SK-N-SH treated with all-trans-retinoic acid at 6 μM for 48 hours (cell line): ENCODE measurements at regions not wholly inside any gene's neighbourhood (a gene's known extent, or its start where the extent isn't known, plus 50 kb on each side); places are given as distances from the start of the nearest gene placed in this dataset.

ENCODE experiments used
- ATAC-seq: fragments of 200-7000 bp; cut with Tn5 transposase; 3 replicates; pipeline ENCODE4 v1.9.1; 2020; ENCODE audit warnings: mild to moderate bottlenecking, moderate library complexity
- ARNTL ChIP-seq: fragments of 450-650 bp; formaldehyde crosslinking; IDR thresholded peaks from 2 replicates; pipeline ENCODE4 v1.5.0; 2020; ENCODE audit warnings: low read depth, mild to moderate bottlenecking, moderate library complexity, borderline replicate concordance
- CSDC2 ChIP-seq: fragments of 250-450 bp; sonication (Bioruptor Pico); IDR thresholded peaks from 2 replicates; pipeline ENCODE4 v1.5.0; 2020; ENCODE audit warnings: mild to moderate bottlenecking, moderate library complexity
- CSRNP3 ChIP-seq: fragments of 250-450 bp; sonication (Bioruptor Pico); IDR thresholded peaks from 2 replicates; pipeline ENCODE4 v1.5.1; 2021; ENCODE audit warnings: mild to moderate bottlenecking, moderate library complexity
- ESRRG ChIP-seq: fragments of 250-450 bp; sonication (Bioruptor Pico); IDR thresholded peaks from 2 replicates; pipeline ENCODE4 v1.6.1; 2021; ENCODE audit warnings: mild to moderate bottlenecking
- GLIS3 ChIP-seq: fragments of 250-450 bp; sonication (Bioruptor Pico); IDR thresholded peaks from 2 replicates; pipeline ENCODE4 v1.5.0; 2020; ENCODE audit warnings: mild to moderate bottlenecking, moderate library complexity
- ISL1 ChIP-seq: fragments of 250-450 bp; sonication (Bioruptor Pico); IDR thresholded peaks from 2 replicates; pipeline ENCODE4 v2.1.2; 2022; ENCODE audit warnings: mild to moderate bottlenecking, moderate library complexity
- OSR1 ChIP-seq: fragments of 250-450 bp; sonication (Bioruptor Pico); IDR thresholded peaks from 2 replicates; pipeline ENCODE4 v1.8.0; 2022; ENCODE audit warnings: moderate library complexity, mild to moderate bottlenecking, inconsistent platforms
- PATZ1 ChIP-seq: fragments of 250-450 bp; sonication (Bioruptor Pico); IDR thresholded peaks from 2 replicates; pipeline ENCODE4 v1.8.0; 2020; ENCODE audit warnings: mild to moderate bottlenecking, moderate library complexity, borderline replicate concordance
- PPARA ChIP-seq: fragments of 250-450 bp; sonication (Bioruptor Pico); IDR thresholded peaks from 2 replicates; pipeline ENCODE4 v1.5.0; 2020; ENCODE audit warnings: mild to moderate bottlenecking, borderline replicate concordance
- RARB ChIP-seq: fragments of 250-450 bp; sonication (Bioruptor Pico); IDR thresholded peaks from 2 replicates; pipeline ENCODE4 v1.8.0; 2021; ENCODE audit warnings: mild to moderate bottlenecking, moderate library complexity
- SNAI2 ChIP-seq: fragments of 250-450 bp; sonication (Bioruptor Pico); IDR thresholded peaks from 2 replicates; pipeline ENCODE4 v1.5.0; 2020; ENCODE audit warnings: mild to moderate bottlenecking, moderate library complexity
- TCF4 ChIP-seq: fragments of 250-450 bp; sonication (Bioruptor Pico); IDR thresholded peaks from 2 replicates; pipeline ENCODE4 v1.8.0; 2021; ENCODE audit warnings: mild to moderate bottlenecking, moderate library complexity, borderline replicate concordance
- TOX ChIP-seq: fragments of 250-450 bp; sonication (Bioruptor Pico); IDR thresholded peaks from 2 replicates; pipeline ENCODE4 v1.8.0; 2021; ENCODE audit warnings: mild to moderate bottlenecking, moderate library complexity, borderline replicate concordance
- TSHZ2 ChIP-seq: fragments of 250-450 bp; sonication (Bioruptor Pico); IDR thresholded peaks from 2 replicates; pipeline ENCODE4 v1.5.0; 2020; ENCODE audit warnings: mild to moderate bottlenecking, moderate library complexity
- ZC3H10 ChIP-seq: fragments of 250-450 bp; sonication (Bioruptor Pico); IDR thresholded peaks from 2 replicates; pipeline ENCODE4 v1.5.1; 2021; ENCODE audit warnings: mild to moderate bottlenecking, moderate library complexity
- ZFP3 ChIP-seq: fragments of 250-450 bp; sonication (Bioruptor Pico); IDR thresholded peaks from 2 replicates; pipeline ENCODE4 v1.5.0; 2020; ENCODE audit warnings: mild to moderate bottlenecking, moderate library complexity
- ZFP30 ChIP-seq: fragments of 450-650 bp; formaldehyde crosslinking; IDR thresholded peaks from 2 replicates; pipeline ENCODE4 v1.5.0; 2022; ENCODE audit warnings: mild to moderate bottlenecking, moderate library complexity
- ZNF565 ChIP-seq: fragments of 450-650 bp; formaldehyde crosslinking; conservative IDR thresholded peaks from 2 replicates; pipeline ENCODE4 v1.5.0; 2020; ENCODE audit warnings: low read depth, mild to moderate bottlenecking, moderate library complexity
- ZNF70 ChIP-seq: fragments of 450-650 bp; formaldehyde crosslinking; IDR thresholded peaks from 2 replicates; pipeline ENCODE4 v1.5.0; 2020; ENCODE audit warnings: mild to moderate bottlenecking, moderate library complexity
- ZNF8 ChIP-seq: fragments of 450-650 bp; formaldehyde crosslinking; IDR thresholded peaks from 2 replicates; pipeline ENCODE4 v1.5.0; 2020; ENCODE audit warnings: mild to moderate bottlenecking, moderate library complexity

DNA sequence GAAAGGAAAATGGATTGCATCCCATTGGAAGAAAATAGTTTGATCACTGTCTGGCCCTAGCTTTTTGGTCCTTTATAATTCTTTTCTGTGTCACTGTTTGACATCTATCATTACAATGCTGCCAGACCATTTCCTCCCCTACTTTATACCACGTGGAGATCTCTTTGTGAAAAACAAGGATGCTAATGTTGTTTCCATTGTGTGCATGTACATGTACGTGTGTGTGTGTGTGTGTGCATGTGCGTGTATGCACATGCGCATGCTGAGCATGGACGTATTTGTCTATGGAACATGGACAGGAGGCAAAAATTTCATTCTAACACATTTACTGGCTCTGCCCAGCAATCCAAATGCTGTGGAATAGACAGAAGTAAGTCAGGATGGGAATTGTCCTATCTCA is 153.1 kb upstream of the PLXNA2 start:
- no peak for ATAC-seq
- TF ChIP-seq ZNF8 (no peak), RARB (CRISPR knock-in tag) (no peak), CSDC2 (no peak), ESRRG (CRISPR knock-in tag) (no peak), OSR1 (CRISPR knock-in tag) (no peak), ARNTL (CRISPR knock-in tag) (no peak), SNAI2 (CRISPR knock-in tag) (no peak), ZNF565 (CRISPR knock-in tag) (no peak), PPARA (CRISPR knock-in tag) (no peak), ZNF70 (CRISPR knock-in tag) (no peak), TOX (CRISPR knock-in tag) (no peak), PATZ1 (CRISPR knock-in tag) (no peak), ZFP30 (no peak), TCF4 (CRISPR knock-in tag) (no peak), ZFP3 (CRISPR knock-in tag) (no peak), TSHZ2 (CRISPR knock-in tag) (no peak), ZC3H10 (no peak)

- ATAC-seq, result no peak
Measured at GRCh38 chr1:208405014-208405413, 160.8 kb upstream of the PLXNA2 start.

GRCh38 chr1:208409176-208409575 is 165.0 kb upstream of the PLXNA2 start:
- peak; percentile 97 for ATAC-seq
- TF ChIP-seq ESRRG (CRISPR knock-in tag) (no peak), ZNF8 (no peak), TOX (CRISPR knock-in tag) (peak; percentile 89), ZFP3 (CRISPR knock-in tag) (no peak), CSDC2 (no peak), TCF4 (CRISPR knock-in tag) (no peak)

More at GRCh38 chr1:208405014-208405413, 160.8 kb upstream of the PLXNA2 start:
- TF ChIP-seq ZNF8, result no peak
- TF ChIP-seq, all 23 proteins: peak for 0

DNA sequence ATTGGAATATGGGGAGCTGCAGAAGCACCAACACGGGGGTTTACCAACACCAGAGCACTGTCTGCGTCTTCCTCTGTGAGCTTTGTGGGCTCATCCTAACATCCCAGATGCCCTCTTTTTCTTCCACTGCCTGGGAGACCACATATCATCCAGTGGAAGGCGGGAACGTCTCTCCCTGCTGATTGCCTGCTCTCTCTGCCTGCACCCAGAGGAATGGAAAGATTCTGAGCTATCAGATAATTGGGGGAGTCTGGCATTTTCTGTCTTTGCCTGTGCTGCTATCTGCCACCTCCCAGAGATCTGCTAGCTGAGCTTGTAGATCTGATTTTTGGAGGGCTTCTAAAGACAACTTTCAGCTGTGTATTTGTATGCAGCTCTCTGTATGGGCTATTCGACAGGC is 166.2 kb upstream of the PLXNA2 start:
- no peak for TF ChIP-seq CSDC2
- peak; percentile 66; the same call in 1 of the 2 replicates for TF ChIP-seq TSHZ2 (CRISPR knock-in tag)
- TF ChIP-seq, all 23 proteins: peak for 1
- peak; percentile 6; the same call in 1 of the 3 replicates for ATAC-seq

DNA sequence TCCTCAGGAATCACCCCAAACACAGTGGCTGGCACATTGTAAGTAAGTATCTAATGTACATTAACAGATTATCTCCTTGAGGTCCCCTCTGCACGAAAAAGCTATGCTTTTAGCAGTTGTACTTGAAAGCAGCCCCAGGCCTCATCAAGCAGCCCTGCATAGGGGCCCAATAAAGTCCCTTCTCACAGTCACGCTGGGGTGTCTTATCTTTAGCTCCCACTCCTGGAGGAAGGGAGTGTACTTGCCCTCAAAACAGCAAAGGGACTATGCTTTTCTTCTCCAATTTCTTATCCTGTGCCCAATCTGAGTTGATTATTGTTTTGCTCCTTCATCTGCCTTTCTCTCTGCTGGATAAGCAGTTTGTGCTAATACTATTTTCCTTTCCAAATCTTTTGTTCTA is 168.8 kb upstream of the PLXNA2 start:
- TF ChIP-seq ISL1 (CRISPR knock-in tag), result no peak
- no peak for TF ChIP-seq ZNF565 (CRISPR knock-in tag)
- no peak for TF ChIP-seq CSDC2
- TF ChIP-seq PATZ1 (CRISPR knock-in tag), result no peak
- TF ChIP-seq ZNF70 (CRISPR knock-in tag), result no peak
- TF ChIP-seq PPARA (CRISPR knock-in tag), result no peak
- no peak for TF ChIP-seq CSRNP3
- no peak for TF ChIP-seq GLIS3 (CRISPR knock-in tag)
- no peak for TF ChIP-seq OSR1 (CRISPR knock-in tag)
- no peak for TF ChIP-seq SNAI2 (CRISPR knock-in tag)
- no peak for TF ChIP-seq ZC3H10
- TF ChIP-seq ZFP3 (CRISPR knock-in tag), result no peak
- TF ChIP-seq TSHZ2 (CRISPR knock-in tag), result no peak
- TF ChIP-seq, all 23 proteins: peak for 0
- no peak for ATAC-seq
